Endothelial cell of umbilical vein (primary cell): ENCODE measurements at regions not wholly inside any gene's neighbourhood (a gene's known extent, or its start where the extent isn't known, plus 50 kb on each side); places are given as distances from the start of the nearest gene placed in this dataset.

ENCODE experiments used
- BruUV-seq: library from RNA; stranded (reverse); fragments of 400-500 nt; replicated peaks from 2 replicates; lab custom pipeline; 2021; lab: Mats Ljungman, UMichigan
- CTCF ChIA-PET: fragments of 300-600, 350-600 bp; sonication (Branson Sonifier 250); formaldehyde crosslinking; loops from one replicate; lab custom pipeline; 2021; ENCODE audit warnings: antibody characterized with exemption, inconsistent platforms; lab: Charles Lee
- POLR2A ChIA-PET: fragments of 300-600, 350-600 bp; sonication (Branson Sonifier 250); formaldehyde crosslinking; loops from one replicate; lab custom pipeline; 2021; ENCODE audit warnings: antibody characterized with exemption, inconsistent platforms; lab: Charles Lee
- DNase-seq: peaks from one replicate; pipeline ENCODE4 v3.0.0-alpha.2; 2011; ENCODE audit warnings: low read depth, low spot score
- FAIRE-seq: peaks from 2 replicates; lab custom pipeline; 2011; peaks lifted over from hg19 to GRCh38; lab: Jason Lieb, UNC
- H2AFZ ChIP-seq: 2 replicates; pipeline ENCODE4 v1.6.0; 2012; ENCODE audit warnings: low read depth, low read length, control low read depth, inconsistent platforms
- H3K27ac ChIP-seq: 2 replicates; pipeline ENCODE4 v1.5.1; 2011; ENCODE audit warnings: low read depth, mild to moderate bottlenecking, control low read depth, low read length, moderate library complexity; ENCODE audit not compliant: insufficient read depth
- H3K27me3 ChIP-seq, 2 experiments: 2 replicates each; pipeline versions ENCODE4 v1.6.0 to v1.6.1; 2011; ENCODE audit warnings: low read length in 2 of 2, mixed read lengths in 1 of 2; ENCODE audit not compliant: control insufficient read depth in 2 of 2, insufficient read depth in 2 of 2
- H3K36me3 ChIP-seq, 2 experiments: 2 replicates in 1 of 2; 3 replicates in 1 of 2; pipeline ENCODE4 v1.5.1; 2011; ENCODE audit warnings: low read length in 2 of 2, mild to moderate bottlenecking in 1 of 2, moderate library complexity in 1 of 2; ENCODE audit not compliant: control insufficient read depth in 2 of 2, insufficient read depth in 2 of 2; ENCODE audit errors: extremely low read depth in 1 of 2
- H3K4me1 ChIP-seq: 3 replicates; pipeline ENCODE4 v1.5.1; 2011; ENCODE audit warnings: mild to moderate bottlenecking, low read length; ENCODE audit not compliant: control insufficient read depth, insufficient read depth; ENCODE audit errors: extremely low read depth
- H3K4me2 ChIP-seq: 2 replicates; pipeline ENCODE4 v1.6.1; 2011; ENCODE audit warnings: low read length, control low read depth, mixed read lengths; ENCODE audit not compliant: insufficient read depth
- H3K4me3 ChIP-seq, 3 experiments: fragments of 200-600 bp in 1 of 3; sonication (generic), shearing (Covaris generic) in 1 of 3; replicated peaks in 1 of 3; 2 replicates each; pipeline ENCODE4 v1.5.1; 2011 to 2016; ENCODE audit warnings: control low read depth in 3 of 3, low read length in 3 of 3, mild to moderate bottlenecking in 2 of 3, inconsistent platforms in 1 of 3, low read depth in 1 of 3, moderate library complexity in 1 of 3; ENCODE audit not compliant: insufficient read depth in 1 of 3
- H3K79me2 ChIP-seq: 2 replicates; pipeline ENCODE4 v1.6.0; 2012; ENCODE audit warnings: low read length, inconsistent platforms; ENCODE audit not compliant: control insufficient read depth, insufficient read depth
- H3K9ac ChIP-seq: replicated peaks from 2 replicates; pipeline ENCODE3; 2011; ENCODE audit warnings: low read length, control low read depth; ENCODE audit not compliant: insufficient read depth; ENCODE audit errors: extremely low read depth
- H3K9me1 ChIP-seq: replicated peaks from 3 replicates; pipeline ENCODE4 v1.6.0; 2011; ENCODE audit warnings: mild to moderate bottlenecking, low read length; ENCODE audit not compliant: control insufficient read depth, insufficient read depth; ENCODE audit errors: extremely low read depth
- H3K9me3 ChIP-seq: replicated peaks from 2 replicates; pipeline ENCODE4 v1.5.1; 2012; ENCODE audit warnings: low read length, inconsistent platforms; ENCODE audit not compliant: control insufficient read depth, insufficient read depth
- H4K20me1 ChIP-seq: replicated peaks from 2 replicates; pipeline ENCODE3; 2011; ENCODE audit warnings: mild to moderate bottlenecking, low read length; ENCODE audit not compliant: control insufficient read depth, insufficient read depth; ENCODE audit errors: extremely low read depth
- EZH2 ChIP-seq: IDR thresholded peaks from 2 replicates; pipeline ENCODE4 v1.6.1; 2012; ENCODE audit warnings: borderline replicate concordance, low read depth, mild to moderate bottlenecking, moderate library complexity, low read length, inconsistent platforms; ENCODE audit not compliant: severe bottlenecking
- FOS ChIP-seq: IDR thresholded peaks from 2 replicates; pipeline ENCODE4 v1.6.1; 2011; ENCODE audit warnings: mild to moderate bottlenecking, low read length, moderate library complexity, borderline replicate concordance; ENCODE audit not compliant: insufficient read depth
- GATA2 ChIP-seq: IDR thresholded peaks from 2 replicates; pipeline ENCODE4 v1.7.0; 2011; ENCODE audit warnings: low read depth, mild to moderate bottlenecking, moderate library complexity, mixed read lengths, low read length; ENCODE audit not compliant: insufficient read length, insufficient read depth
- JUN ChIP-seq: IDR thresholded peaks from 2 replicates; pipeline ENCODE4 v1.6.1; 2011; ENCODE audit warnings: borderline replicate concordance, low read depth; ENCODE audit not compliant: insufficient read length, insufficient read depth
- MYC ChIP-seq: IDR thresholded peaks from one replicate; pipeline ENCODE4 v1.6.1; 2011; ENCODE audit warnings: mild to moderate bottlenecking, low read depth, low read length
- POLR2A ChIP-seq: IDR thresholded peaks from 2 replicates; pipeline ENCODE4 v1.6.1; 2012; ENCODE audit warnings: low read depth, mild to moderate bottlenecking, control low read depth, low read length
- POLR2AphosphoS5 ChIP-seq: IDR thresholded peaks from 2 replicates; pipeline ENCODE4 v1.6.1; 2012; ENCODE audit warnings: low read depth, mild to moderate bottlenecking, control low read depth, low read length, moderate library complexity; ENCODE audit not compliant: insufficient read depth
- dilution Hi-C: fragments of 300-500 bp; cut with MboI; formaldehyde crosslinking; loops from one replicate; pipeline ENCODE4 v1.15.0; 2019; ENCODE audit warnings: low sequenced_read_pairs; ENCODE audit not compliant: extremely low pct_ligation_motif_present
- intact Hi-C: fragments of 100-400 bp; cut with micrococcal nuclease; formaldehyde crosslinking; loops from one replicate; pipeline ENCODE4 v1.10.0; 2022
- TF ChIP-seq, protein P1 (sequence below), 2 donors: IDR thresholded peaks; 1 replicate in 1 of 2; 2 replicates in 1 of 2; pipeline ENCODE4 v1.5.1; 2011; ENCODE audit warnings: low read length in 2 of 2, mild to moderate bottlenecking in 2 of 2, moderate library complexity in 2 of 2, control low read depth in 1 of 2, inconsistent platforms in 1 of 2, low read depth in 1 of 2; ENCODE audit not compliant: insufficient read depth in 1 of 2; ENCODE audit errors: extremely low read depth in 1 of 2
- TF ChIP-seq, protein P2 (sequence below): IDR thresholded peaks from 2 replicates; pipeline ENCODE4 v1.6.1; 2011; ENCODE audit not compliant: insufficient read depth, insufficient read length

GRCh38 chr4:98758182-98758581 is 99.8 kb upstream of the TSPAN5 start:
- H2AFZ ChIP-seq = no peak overlapping the region
- intact Hi-C loops = no loop called here
- DNase-seq (no peak), FAIRE-seq (no peak)
- H3K36me3 ChIP-seq = no peaks in the 10 kb centered on the region
- dilution Hi-C loops = no loop called here
- H3K9ac ChIP-seq = no peak overlapping the region
- ChIA-PET POLR2A (no interaction called here), CTCF (interaction anchor here (1.4 kb wide), 1 partner anchor 13 kb away, joined by 3 read pairs; no protein-coding TSS in a partner anchor)
- no peak overlapping the region for H3K27ac ChIP-seq
- TF ChIP-seq POLR2A (no peak), FOS (no peak), GATA2 (no peak), EZH2 (no peak), POLR2AphosphoS5 (no peak), JUN (no peak), MYC (no peak)
- TF ChIP-seq, protein P1, sequence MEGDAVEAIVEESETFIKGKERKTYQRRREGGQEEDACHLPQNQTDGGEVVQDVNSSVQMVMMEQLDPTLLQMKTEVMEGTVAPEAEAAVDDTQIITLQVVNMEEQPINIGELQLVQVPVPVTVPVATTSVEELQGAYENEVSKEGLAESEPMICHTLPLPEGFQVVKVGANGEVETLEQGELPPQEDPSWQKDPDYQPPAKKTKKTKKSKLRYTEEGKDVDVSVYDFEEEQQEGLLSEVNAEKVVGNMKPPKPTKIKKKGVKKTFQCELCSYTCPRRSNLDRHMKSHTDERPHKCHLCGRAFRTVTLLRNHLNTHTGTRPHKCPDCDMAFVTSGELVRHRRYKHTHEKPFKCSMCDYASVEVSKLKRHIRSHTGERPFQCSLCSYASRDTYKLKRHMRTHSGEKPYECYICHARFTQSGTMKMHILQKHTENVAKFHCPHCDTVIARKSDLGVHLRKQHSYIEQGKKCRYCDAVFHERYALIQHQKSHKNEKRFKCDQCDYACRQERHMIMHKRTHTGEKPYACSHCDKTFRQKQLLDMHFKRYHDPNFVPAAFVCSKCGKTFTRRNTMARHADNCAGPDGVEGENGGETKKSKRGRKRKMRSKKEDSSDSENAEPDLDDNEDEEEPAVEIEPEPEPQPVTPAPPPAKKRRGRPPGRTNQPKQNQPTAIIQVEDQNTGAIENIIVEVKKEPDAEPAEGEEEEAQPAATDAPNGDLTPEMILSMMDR (IDR thresholded peaks at IDR 0.05; ENCODE audit: extremely low read depth in 1 of 2, insufficient read depth in 1 of 2, low read depth in 1 of 2, low read length in 2 of 2) = no peak
- TF ChIP-seq, protein P2, sequence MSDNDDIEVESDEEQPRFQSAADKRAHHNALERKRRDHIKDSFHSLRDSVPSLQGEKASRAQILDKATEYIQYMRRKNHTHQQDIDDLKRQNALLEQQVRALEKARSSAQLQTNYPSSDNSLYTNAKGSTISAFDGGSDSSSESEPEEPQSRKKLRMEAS = no peak
- no peaks in the 10 kb centered on the region for H3K9me1 ChIP-seq
- H3K9me3 ChIP-seq = no peaks in the 10 kb centered on the region
- BruUV-seq = no TSS peak
- no peak overlapping the region for H3K4me2 ChIP-seq
- no peak overlapping the region for H3K4me3 ChIP-seq
- no peaks in the 10 kb centered on the region for H3K79me2 ChIP-seq
- H4K20me1 ChIP-seq = no peaks in the 10 kb centered on the region
- H3K27me3 ChIP-seq = no peaks in the 10 kb centered on the region
- peaks cover 8% of the 10 kb centered on the region for H3K4me1 ChIP-seq
